Suprapubic skin (tissue), 4 donors: ENCODE measurements at regions not wholly inside any gene's neighbourhood (a gene's known extent, or its start where the extent isn't known, plus 50 kb on each side); places are given as distances from the start of the nearest gene placed in this dataset.
"Not testable (repeated sequence)": the region's sequence is repeated elsewhere in the genome, so short reads cannot be mapped to it uniquely, and the experiment has no call there.

Source experiments
- CTCF ChIP-seq, 2 donors: fragments of 200-600 bp in 1 of 2; fragments of 450-650 bp in 1 of 2; sonication (generic) in 1 of 2; IDR thresholded peaks; one replicate each; pipeline ENCODE4 v1.5.1; 2016 to 2019; ENCODE audit warnings: antibody characterized with exemption in 2 of 2, mild to moderate bottlenecking in 1 of 2, moderate library complexity in 1 of 2
- EP300 ChIP-seq: sonication (generic); formaldehyde crosslinking; IDR thresholded peaks from one replicate; pipeline ENCODE4 v1.6.1; 2017; ENCODE audit warnings: antibody characterized with exemption
- POLR2A ChIP-seq, 2 donors: fragments of 450-650 bp; IDR thresholded peaks; one replicate each; pipeline ENCODE4 v1.6.1; 2017; ENCODE audit warnings: antibody characterized with exemption in 2 of 2, mild to moderate bottlenecking in 2 of 2, moderate library complexity in 2 of 2
- POLR2AphosphoS5 ChIP-seq, 3 donors: sonication (generic); formaldehyde crosslinking; IDR thresholded peaks; one replicate each; pipeline ENCODE4 v1.6.1; 2017; ENCODE audit warnings: antibody characterized with exemption in 3 of 3

DNA sequence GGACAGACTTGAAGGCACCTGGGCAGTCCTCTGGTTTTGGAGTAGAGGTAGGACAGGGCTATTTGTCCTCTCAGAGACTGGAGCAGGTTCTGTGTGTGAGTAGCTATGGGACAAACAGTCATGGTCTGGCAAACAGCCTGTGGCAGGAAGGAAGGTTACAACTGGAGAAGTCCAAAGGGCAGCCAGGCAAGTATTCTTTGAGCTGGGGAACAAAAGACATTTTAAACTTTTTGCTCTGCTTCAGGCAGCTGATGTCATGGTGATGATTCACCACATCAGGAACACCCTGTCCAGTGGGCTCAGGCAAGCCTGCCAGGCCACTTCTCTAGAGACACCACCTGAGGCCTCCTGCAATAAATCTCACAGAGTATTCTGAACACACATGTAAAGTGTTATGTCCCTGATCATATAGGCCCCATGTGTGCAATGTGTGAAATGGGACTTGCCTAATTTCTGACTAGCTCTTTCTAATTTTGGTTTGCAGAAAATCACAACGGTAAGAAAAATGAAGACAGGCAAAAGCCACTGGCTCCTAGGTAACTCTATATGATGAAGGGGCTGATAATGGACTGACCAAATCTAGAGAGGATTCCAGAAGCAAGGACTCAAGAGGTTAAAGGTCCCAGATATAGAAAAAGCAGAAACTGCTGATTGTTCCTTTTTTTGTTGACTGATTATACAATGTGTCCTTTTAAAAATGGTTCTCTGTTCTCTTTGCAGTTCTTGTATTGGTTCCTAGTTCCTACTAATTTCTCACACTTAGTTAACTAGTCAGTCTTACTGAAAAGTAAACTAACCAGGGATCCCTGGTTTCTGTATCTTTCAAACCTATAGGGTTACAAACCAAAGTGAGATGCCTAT, 58.7 kb downstream of the PPIAL4G start:
- TF ChIP-seq CTCF (IDR thresholded peaks at IDR 0.05); POLR2AphosphoS5 (IDR thresholded peaks at IDR 0.05); POLR2A (IDR thresholded peaks at IDR 0.05); EP300: not testable (repeated sequence)
